HG03571 (cell line): ENCODE measurements at regions not wholly inside any gene's neighbourhood (a gene's known extent, or its start where the extent isn't known, plus 50 kb on each side); places are given as distances from the start of the nearest gene placed in this dataset.
"Not testable (repeated sequence)": the region's sequence is repeated elsewhere in the genome, so short reads cannot be mapped to it uniquely, and the experiment has no call there.

Source experiments
- ATAC-seq: cut with Tn5 transposase; IDR thresholded peaks from one replicate; pipeline ENCODE4 v1.9.1; 2021; ENCODE audit not compliant: unreplicated experiment

DNA sequence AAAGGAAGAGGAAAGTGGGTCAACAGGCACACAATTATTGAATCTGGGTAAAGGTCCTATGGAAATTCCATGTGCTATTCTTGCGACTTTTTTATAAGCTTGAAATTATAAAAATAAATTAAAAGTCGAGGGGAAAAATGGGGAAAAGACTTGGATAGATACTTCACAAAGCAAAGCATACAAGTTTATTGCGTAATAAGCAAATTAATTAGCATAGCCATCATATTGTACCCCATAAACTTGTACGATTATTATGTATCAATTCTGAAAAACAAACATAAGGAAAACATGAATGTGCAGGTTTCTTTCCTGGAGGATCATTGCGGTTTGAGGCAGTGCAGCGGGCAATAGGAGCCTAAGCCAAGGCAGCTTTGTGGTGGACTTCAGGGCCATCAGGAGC is 351.6 kb upstream of the NOX3 start:
- no peak for ATAC-seq

DNA sequence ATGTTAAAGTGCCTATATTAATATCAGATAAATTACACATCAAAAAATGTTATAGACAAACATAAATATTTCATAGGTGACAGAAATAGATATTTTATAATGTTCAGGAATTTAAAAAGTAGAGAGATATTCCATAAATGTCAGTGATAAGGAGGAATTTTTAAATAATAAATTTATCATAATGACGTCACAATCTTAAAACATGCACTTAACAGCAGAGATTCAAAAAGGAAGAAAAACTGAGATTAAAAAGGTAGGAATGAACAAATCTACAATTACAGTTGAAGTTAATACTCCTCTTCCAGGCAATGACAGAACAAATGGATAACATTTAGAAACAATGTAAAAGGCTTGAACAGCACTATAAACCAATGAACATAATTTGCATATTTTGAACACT is 345.4 kb upstream of the NOX3 start:
- ATAC-seq, result no peak

DNA sequence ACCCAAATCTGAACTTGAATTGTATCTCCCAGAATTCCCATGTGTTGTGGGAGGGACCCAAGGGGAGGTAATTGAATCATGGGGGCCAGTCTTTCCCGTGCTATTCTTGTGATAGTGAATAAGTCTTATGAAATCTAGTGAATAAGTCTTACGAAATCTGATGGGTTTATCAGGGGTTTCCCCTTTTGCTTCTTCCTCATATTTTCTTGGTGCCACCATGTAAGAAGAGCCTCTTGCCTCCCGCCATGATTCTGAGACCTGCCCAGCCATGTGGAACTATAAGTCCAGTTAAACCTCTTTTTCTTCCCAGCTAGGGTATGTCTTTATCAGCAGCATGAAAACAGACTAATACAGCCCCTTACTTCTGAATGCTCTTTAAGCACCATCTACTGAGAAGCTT is 343.2 kb upstream of the NOX3 start:
- not testable (repeated sequence) for ATAC-seq

DNA sequence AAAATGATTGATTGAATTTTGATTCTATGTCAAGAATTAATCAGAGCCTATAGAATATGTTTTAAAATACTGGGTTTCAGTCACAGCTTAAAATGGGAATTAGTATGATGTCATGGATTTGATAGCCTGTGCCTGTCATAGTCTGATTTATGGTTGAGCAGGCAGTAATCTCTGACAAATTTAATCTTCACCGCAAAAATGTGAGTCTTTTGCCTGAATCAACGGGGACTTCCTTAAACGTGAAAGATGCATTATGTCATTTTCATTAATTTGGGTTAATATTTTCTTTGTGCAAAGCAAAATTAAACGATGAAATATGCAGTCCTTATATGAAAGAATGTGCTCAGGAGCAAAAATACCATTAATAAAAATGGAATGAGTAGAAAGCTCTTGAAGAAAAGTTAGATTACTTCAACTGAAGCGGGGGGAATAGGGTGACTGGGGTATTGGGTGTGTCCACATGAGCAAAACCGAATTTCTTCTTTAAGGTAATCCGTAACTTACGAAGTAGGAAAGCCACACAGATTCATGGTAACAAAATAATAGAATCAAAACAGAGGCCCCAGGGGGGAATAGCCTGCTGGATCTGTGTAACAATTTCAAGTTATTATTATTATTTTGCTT is 339.6 kb upstream of the NOX3 start:
- ATAC-seq, result no peak

DNA sequence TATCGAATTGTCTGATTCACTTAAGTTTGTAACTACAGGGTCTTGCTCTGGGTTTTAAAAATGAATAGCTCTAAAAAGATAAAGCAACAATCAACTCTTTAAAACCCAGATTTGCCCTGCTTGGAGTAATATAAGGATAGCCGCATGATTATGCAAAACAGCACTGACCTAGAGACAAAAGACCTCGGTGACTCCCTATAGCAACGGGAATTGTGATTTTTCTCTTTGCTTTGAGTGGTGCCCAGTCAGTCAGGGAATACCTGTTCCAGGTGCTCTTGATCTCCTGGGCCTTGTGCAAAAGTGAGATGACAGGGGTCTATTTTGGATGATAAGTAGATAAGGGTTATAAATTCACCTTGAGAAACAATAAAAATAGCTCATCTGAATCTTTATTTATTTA is 336.3 kb upstream of the NOX3 start:
- no peak for ATAC-seq

DNA sequence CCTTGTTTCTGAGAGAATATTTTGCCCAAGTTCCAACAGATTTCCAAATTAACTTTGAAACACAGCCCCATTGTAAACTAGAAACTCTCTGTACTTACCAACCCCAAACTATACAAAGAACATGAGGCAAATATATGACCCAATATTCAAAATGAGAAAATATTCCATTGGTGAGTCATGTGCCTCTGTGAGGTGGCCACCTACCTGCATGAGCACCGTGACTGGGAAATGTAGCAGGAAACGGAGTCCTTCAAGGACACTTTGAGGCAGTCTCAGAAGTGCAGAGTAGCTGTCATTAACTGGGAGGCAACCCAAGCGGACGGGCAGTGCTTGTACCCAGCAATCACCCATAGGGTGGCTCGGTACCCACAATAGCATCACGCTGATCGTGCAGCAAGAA is 335.5 kb upstream of the NOX3 start:
- ATAC-seq, result no peak

DNA sequence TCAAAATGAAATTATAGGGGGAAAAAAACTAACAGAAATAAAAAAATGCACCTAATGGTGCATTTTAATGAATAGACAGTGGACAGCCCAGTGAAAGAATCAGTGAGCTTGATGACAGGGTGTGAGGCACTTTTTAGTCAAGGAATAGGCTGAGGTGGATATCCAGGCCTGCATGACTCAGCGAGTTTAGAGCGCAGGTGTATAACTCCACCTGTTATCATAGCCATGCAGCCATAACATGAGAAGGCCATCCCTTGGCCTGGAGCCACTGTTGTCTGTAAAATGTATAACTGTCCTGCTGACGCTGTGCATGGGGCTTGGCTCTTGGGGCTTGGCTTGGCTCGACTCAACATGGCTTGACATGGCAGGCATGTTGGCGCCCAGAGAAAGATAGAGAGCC is 331.5 kb upstream of the NOX3 start:
- ATAC-seq, result no peak

DNA sequence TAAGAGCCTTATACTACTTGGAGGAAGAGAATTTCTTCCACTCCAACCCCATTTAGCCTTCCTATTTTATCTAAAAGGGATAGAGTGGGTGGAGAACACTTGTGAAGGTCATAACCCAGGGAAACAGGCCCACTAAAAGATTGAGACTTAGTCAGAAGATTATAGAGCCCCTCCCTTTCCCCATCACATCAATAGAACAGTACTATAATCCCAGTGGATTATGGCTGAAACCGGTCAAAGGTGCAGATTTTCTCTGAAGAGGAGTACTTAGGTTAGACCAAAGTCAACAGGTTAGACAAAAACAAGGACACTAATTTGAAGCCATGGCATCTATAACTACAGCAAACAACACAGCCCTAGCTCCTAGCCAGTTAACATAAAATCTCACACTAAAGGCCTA is 330.9 kb upstream of the NOX3 start:
- ATAC-seq, result no peak

DNA sequence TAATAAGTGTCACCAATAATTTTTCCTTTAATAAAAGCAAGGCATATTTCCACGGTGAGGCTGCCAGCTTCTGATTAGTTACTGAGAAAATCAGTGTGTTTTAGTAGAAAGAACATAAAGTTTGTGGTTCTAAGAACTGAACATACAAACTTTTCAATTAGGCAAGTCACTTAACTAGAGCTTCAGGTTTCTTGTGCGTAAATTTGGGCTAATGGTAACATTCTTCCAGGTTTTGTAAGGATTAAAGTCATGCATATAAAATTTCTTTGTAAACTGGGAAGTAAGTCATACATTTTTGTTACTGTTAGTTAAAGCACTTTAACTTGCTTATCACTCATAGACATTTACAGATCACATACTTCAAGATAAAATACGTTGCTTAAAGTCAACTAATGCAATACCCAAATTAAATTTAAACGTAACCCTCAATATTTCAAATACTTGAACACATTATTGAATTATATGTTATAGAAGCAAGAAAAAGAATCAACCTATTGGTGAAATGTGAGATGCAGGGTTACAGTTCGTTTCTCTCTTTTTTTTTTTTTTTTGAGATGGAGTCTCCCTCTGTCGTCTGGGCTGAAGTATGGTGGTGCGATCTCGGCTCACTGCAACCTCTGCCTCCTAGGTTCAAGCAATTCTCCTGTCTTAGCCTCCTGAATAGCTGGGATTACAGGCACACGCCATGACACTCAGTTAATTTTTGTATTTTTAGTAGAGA is 327.3 kb upstream of the NOX3 start:
- no peak for ATAC-seq

DNA sequence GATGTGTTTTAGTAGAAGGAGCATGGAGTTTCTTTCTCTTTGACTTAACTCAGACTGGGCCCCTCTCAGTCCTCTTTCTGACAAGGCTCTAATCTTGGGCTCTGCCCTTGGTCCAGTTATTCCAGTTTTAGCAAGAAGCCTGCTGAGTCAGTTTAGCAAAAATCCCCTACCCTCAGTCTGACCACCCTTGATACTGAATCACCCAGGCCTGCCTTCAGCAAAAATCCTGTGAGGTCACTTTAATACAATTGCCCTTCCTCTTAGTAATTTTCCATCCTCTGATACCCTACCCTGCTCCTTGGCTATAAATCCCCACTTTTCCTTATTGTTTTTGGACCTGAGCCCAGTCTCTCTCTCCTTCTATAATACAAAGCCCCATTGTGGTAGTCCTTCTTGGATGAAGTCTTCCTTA is 326.7 kb upstream of the NOX3 start:
- ATAC-seq, result no peak

DNA sequence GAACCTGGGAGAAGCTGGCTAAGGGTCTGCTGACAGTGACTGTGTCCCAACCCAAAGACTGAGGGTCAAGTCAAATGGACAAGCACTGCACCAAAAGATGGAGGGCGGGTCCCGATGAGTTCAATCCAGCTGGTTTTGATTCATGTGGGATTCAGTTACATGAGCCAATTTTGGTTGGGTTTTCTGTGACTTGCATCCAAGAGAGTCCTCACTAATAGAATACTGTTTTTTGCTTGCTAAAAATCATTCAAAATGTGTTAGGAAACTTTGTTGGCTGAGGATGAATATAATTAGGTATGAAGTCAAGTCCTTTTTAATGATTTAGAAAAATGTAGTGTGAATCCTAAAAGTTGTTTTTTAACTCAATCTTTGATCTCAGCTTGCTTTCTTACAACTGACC is 323.8 kb upstream of the NOX3 start:
- ATAC-seq, result no peak

DNA sequence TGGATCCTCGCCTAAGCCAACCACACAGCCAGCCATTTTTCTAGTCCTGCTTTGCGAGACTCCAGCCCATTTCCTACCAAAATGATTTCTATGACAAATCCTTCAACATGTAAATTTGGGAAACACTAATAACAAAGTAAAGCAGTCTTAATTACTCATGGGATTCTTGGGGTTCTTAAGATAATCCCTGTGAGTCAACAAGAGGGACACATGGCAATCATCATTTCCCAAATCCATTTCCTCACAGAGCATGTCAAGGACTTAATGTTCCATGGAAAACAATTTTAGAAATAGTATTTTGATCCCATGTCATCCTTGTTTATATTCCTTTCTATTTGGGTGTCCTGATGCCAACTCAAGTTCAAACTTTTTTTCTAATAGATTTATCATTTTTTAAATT is 322.7 kb upstream of the NOX3 start:
- no peak for ATAC-seq

DNA sequence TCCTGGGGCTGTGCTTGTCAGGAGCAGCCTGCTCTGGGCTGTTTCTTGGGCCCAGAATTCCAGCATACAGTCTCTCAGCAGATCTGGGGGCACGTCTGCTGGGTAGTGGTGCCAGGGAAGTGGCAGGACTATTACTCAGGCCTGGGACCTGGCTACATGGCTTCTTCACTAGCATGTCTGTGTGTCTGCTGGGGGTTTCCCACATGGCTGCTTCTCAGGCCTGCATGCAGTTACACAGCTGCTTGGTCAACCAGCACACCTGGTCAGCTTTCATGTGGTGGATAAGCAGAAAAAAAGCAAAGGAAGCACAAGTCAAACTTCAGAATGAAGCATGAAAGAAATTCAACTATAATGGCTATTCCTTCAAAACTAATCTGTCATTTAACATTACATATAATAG is 316.2 kb upstream of the NOX3 start:
- no peak for ATAC-seq

DNA sequence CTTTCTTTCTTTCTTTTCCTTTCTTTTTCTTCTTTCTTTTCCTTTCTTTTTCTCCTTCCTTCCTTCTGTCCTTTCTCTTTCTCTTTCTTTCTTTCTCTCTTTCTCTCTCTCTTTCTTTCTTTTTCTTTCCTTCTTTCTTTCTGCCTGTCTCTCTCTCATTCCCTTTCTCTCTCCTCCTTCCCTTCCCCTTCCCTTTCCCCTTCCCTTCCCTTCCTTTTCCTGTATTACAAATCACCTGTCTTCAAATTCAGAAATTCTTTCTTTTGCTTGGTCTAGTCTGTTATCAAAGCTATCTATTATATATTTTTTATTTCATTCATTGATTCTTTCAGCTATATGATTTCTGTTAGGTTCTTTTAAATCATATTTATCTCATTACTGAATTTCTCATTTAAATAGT is 315.2 kb upstream of the NOX3 start:
- no peak for ATAC-seq

DNA sequence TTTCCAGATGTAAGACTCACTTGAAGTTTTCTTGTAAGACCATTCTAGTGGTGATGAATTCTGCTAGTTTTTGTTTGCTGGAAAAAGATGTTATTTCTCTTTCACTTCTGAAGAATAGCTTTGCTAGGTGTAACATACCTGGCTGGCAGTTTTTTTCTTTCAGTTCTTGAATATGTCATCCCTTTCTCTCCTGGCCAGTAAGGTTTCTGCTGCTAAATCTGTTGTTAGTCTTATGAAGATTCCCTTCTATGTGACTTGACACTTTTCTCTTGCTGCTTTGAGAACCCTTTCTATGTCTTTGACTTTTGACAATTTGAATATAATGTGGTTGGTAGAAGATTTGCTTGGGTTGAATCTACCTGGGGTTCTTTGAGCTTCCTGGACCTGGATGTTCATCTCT is 314.7 kb upstream of the NOX3 start:
- no peak for ATAC-seq

DNA sequence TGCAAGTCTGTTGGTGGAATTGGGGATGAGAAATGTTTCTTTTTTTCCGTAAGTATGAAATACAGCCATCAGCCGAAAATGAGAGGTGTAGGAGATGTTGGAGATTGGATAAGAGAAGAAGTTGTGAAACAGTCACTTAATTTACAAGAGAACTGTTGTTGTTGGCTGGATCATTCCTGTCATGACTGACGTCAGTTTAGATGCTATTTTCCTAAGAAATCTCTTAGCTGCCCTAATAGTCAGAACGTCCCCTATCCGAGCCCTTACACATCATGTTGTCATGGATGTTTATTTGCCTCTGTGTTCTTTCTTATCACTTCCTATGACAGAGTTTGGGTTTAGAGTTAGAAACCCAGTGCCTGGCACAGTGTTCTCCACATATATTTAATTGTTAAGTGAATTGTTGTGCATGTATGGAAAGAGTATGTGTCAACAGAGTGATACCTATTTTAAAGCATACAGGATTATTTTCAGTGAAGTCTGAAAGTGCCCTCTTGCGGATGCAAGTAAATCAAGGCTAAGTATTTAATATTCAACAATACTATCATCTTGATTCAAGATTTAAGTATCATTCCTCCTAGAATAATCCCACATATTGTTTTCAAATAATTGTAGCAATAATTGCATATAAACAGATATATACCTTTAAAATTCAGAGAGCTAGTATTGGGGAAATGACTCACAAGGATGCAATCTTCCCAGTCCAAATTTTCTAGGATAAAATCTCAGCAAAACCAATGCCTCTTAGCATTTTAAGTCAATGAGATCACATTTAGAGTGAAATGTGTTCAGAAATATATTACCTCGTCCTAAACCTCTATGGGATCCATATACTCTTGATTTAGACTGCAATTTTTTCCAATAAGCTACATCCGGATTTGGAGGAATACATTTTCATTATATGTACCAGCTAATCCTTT is 309.9 kb upstream of the NOX3 start:
- ATAC-seq, result no peak

DNA sequence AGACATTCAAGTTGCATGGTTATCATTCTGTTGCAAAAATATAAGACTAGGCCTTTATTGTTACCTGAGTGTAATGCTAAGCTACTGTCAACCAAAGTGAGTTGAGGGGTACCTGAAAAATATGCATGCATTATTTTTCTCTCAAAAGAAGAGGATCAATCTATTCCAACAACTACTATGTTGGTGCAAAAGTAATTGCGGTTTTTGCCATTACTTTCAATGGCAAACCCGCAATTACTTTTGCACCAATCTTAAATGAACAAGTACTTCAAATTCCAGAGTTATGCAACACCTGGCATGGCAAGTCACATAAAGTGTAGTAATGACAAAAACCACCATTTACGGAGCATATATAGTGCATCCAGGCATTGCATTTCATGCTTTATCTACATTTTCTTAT is 307.0 kb upstream of the NOX3 start:
- ATAC-seq, result no peak

DNA sequence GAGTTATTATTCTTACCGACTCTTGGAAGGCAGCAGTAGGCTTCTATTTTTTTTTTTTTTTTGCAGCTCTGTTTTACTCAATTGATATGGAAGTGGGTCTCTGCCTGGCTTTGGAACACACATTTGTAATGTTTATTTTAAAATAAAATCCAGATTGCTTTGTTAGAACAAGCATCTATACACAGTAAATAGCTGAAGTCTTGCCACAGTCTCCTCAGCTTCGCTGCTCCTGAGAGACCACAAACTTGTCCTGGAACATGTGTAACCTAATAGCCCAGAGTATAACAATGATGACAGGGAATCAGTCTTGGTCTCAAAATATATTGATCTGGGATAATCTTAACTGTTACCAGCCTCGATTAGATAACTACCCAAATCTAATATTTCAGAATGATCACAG is 299.8 kb upstream of the NOX3 start:
- ATAC-seq, result no peak

DNA sequence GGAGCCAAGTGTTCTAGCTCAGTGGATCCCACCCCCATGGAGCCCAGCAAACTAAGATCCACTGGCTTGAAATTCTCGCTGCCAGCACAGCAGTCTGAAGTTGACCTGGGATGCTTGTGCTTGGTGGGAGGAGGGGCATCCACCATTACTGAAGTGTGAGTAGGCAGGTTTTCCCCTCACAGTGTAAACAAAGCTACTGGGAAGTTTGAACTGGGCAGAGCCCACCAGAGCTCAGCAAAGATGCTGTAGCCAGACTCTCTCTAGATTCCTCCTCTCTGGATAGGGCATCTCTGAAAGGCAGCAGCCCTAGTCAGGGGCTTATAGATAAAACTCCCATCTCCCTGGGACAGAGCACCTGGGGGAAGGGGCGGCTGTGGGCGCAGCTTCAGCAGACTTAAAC is 293.1 kb upstream of the NOX3 start:
- ATAC-seq, result not testable (repeated sequence)

DNA sequence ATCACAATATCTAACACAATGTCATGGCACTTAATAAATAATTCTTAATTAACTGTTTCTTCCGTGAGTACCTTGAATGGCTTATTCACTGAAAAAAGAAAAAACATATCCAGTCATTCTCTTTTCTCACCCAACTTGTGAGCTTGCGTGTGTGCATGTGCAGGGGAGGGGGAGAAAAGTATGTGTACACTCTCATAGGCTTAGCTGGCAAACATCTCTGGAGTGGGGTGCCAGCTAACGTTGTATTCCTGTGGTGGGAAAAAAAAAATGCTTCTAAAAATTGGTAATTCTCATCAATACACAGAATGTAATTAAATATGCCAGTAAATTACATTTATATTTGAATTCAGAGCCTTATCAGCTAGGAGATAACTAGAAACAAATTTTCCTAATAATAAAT is 291.9 kb upstream of the NOX3 start:
- ATAC-seq, result no peak

DNA sequence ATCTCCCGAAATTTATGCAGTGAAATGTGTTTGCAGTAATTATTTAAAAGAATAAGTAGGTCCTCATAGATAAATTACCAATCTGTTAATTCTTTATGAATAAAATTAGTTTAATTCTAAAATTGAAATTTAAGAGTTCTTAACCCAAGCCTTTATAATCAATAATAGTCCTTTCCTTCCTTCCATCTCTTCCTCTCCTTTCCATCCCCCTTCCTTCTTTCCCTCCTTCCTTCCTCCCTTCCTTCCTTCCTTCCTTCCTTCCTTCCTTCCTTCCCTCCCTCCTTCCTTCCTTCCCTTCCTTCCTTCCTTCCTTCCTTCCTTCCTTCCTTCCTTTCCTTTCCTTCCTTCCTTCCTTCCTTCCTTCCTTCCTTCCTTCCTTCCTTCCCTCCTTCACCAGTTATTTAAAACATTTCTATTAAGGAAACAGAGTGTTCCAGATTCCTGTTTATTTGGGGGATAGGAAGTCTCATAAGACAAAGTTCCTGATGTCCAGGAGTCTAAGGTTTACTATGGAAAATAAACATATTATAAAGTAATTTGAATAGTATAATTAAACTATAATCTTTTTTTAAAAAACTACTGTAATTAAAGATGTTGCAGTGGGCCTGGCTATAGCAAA is 285.3 kb upstream of the NOX3 start:
- ATAC-seq, result no peak
